ENCODE measurements at regions not wholly inside any gene's neighbourhood (a gene's known extent, or its start where the extent isn't known, plus 50 kb on each side); places are given as distances from the start of the nearest gene placed in this dataset.

DNA sequence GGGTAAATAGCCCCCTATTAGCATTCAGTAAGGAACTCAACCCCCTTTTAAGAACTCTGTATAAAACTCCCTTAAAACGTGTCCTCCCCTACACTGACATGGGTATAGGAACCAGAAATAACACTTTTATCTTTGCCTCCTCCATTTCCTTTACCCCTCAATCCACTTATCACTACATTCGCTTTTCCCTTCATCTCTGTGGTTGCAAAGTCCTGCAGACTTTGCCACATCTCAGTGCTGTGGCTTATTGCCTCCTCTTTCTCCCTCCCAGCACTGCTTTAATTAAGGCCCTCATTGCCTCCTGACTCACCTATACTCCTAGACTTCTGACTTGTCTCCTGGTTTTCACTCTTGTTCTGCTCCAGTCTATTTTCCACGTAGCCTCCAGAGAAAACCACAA lies 94.3 kb upstream of the GADL1 start:
- TF ChIP-seq, protein P1, sequence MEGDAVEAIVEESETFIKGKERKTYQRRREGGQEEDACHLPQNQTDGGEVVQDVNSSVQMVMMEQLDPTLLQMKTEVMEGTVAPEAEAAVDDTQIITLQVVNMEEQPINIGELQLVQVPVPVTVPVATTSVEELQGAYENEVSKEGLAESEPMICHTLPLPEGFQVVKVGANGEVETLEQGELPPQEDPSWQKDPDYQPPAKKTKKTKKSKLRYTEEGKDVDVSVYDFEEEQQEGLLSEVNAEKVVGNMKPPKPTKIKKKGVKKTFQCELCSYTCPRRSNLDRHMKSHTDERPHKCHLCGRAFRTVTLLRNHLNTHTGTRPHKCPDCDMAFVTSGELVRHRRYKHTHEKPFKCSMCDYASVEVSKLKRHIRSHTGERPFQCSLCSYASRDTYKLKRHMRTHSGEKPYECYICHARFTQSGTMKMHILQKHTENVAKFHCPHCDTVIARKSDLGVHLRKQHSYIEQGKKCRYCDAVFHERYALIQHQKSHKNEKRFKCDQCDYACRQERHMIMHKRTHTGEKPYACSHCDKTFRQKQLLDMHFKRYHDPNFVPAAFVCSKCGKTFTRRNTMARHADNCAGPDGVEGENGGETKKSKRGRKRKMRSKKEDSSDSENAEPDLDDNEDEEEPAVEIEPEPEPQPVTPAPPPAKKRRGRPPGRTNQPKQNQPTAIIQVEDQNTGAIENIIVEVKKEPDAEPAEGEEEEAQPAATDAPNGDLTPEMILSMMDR (conservative IDR thresholded peaks at IDR 0.05): no peak
- Histone ChIP-seq H2BK5ac (ENCODE audit: insufficient read length, low read length) (no peak overlapping the region), H3K79me1 (ENCODE audit: insufficient read depth, low read depth, low read length, poor library complexity, severe bottlenecking) (no peaks in the 10 kb centered on the region), H3K56ac (ENCODE audit: insufficient read length, low read depth, low read length) (no peak overlapping the region), H2BK12ac (ENCODE audit: insufficient read length, low read depth, low read length) (no peak overlapping the region), H4K5ac (ENCODE audit: insufficient read length, low read depth, low read length) (no peak overlapping the region), H3T11ph (ENCODE audit: low read length) (no peak overlapping the region), H3K9ac (ENCODE audit: extremely low read depth, insufficient read length, low read length) (no peak overlapping the region), H2BK15ac (ENCODE audit: low read depth, low read length) (no peak overlapping the region), H3K23me2 (ENCODE audit: insufficient read length, low read depth, low read length, poor library complexity, severe bottlenecking) (no peaks in the 10 kb centered on the region), H2BK20ac (ENCODE audit: low read depth, low read length, poor library complexity, severe bottlenecking) (no peak overlapping the region), H3K4ac (ENCODE audit: low read depth, low read length) (no peak overlapping the region), H2BK120ac (ENCODE audit: low read depth, low read length, poor library complexity, severe bottlenecking) (no peak overlapping the region), H3K4me2 (ENCODE audit: insufficient read depth, insufficient read length, low read length) (no peak overlapping the region), H3K14ac (ENCODE audit: insufficient read depth, low read length) (no peak overlapping the region), H3K79me2 (ENCODE audit: insufficient read depth, low read length) (no peaks in the 10 kb centered on the region), H2AK5ac (ENCODE audit: insufficient read length, low read length) (no peak overlapping the region), H3K4me1 (ENCODE audit: insufficient read depth, low read length) (no peaks in the 10 kb centered on the region), H4K8ac (replicated peaks; ENCODE audit: insufficient read length, low read depth, low read length) (no peak overlapping the region), H3K27me3 (ENCODE audit: insufficient read depth, low read length) (no peaks in the 10 kb centered on the region), H3K23ac (ENCODE audit: insufficient read length, low read depth, low read length) (no peak overlapping the region), H3K27ac (ENCODE audit: insufficient read length, low read depth, low read length) (no peak overlapping the region), H3K9me3 (ENCODE audit: control insufficient read depth, low read depth, low read length) (no peaks in the 10 kb centered on the region), H4K20me1 (ENCODE audit: control insufficient read depth, insufficient read depth, insufficient read length) (no peaks in the 10 kb centered on the region), H3K18ac (ENCODE audit: insufficient read length, low read depth, low read length) (no peak overlapping the region), H4K91ac (ENCODE audit: insufficient read length, low read depth, low read length) (no peak overlapping the region), H2AFZ (ENCODE audit: low read length) (no peak overlapping the region)
- Mint-ChIP-seq H3K9me3 (peaks cover 0 to 5% of the 10 kb centered on the region in 2 experiments; a peak in 3 of 5 replicates), H3K36me3 (ENCODE audit: insufficient read depth in 1 of 3, low read depth in 3 of 3) (peaks cover 0 to 6% (median 4%) of the 10 kb centered on the region in 3 experiments; a peak in 3 of 7 replicates), H3K27ac (no peak overlapping the region), H3K4me1 (peaks cover 2 to 6% of the 10 kb centered on the region in 2 experiments; a peak in 1 of 4 replicates), H3K4me3 (no peak overlapping the region), H3K27me3 (ENCODE audit: low read depth) (peaks cover 5% of the 10 kb centered on the region)
- no CpG with 5 or more reads among the region's 3 CpGs for WGBS (ENCODE audit: extremely low coverage, insufficient read length, low lambda C conversion rate)
- no peak for DNase-seq
